Kasumi-1 (cell line): ENCODE measurements at regions not wholly inside any gene's neighbourhood (a gene's known extent, or its start where the extent isn't known, plus 50 kb on each side); places are given as distances from the start of the nearest gene placed in this dataset.
A peak's percentile ranks its signal among the peaks of the same experiment; 100 is the strongest.
"Not testable (repeated sequence)": the region's sequence is repeated elsewhere in the genome, so short reads cannot be mapped to it uniquely, and the experiment has no call there.

ENCODE experiments used
- DNase-seq, 2 experiments: peaks; one replicate each; lab custom pipeline; 2025; lab: John Stamatoyannopoulos, UW

DNA sequence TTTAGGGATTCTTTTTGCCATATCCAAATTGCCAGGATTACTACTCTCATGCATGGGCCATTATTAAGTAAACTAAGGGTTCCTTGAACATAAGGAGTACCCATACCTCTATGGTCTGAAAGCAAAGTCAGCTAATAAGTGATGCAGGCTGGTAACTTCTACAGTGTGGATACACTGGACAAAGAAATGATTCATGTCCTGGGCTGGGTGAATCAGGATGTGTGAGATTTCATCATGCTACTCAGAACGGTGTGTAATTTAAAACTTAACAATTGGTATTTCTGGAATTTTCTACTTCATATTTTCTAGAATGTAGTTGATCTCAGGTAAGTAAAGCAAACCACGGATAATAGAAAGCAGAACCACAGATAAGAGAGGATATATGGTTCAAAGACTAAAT, 428.8 kb downstream of the CHSY3 start:
- DNase-seq = no peak

DNA sequence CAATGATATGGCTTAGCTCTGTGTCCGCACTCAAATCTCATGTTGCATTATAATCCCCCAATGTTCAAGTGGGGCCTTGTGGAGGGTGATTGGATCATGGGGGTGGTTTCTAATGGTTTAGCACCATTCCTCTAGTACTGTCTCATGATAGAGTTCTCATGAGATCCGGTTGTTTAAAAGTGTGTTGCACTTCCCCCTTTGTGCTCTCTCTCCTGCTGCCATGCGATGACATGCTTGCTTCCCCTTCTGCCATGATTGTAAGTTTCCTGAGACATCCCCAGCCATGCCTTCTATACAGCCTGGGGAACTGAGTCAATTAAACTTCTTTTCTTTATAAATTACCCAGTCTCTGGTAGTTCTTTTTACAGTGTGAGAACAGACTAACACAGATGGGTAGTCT, 427.1 kb downstream of the CHSY3 start:
- DNase-seq = no peak

DNA sequence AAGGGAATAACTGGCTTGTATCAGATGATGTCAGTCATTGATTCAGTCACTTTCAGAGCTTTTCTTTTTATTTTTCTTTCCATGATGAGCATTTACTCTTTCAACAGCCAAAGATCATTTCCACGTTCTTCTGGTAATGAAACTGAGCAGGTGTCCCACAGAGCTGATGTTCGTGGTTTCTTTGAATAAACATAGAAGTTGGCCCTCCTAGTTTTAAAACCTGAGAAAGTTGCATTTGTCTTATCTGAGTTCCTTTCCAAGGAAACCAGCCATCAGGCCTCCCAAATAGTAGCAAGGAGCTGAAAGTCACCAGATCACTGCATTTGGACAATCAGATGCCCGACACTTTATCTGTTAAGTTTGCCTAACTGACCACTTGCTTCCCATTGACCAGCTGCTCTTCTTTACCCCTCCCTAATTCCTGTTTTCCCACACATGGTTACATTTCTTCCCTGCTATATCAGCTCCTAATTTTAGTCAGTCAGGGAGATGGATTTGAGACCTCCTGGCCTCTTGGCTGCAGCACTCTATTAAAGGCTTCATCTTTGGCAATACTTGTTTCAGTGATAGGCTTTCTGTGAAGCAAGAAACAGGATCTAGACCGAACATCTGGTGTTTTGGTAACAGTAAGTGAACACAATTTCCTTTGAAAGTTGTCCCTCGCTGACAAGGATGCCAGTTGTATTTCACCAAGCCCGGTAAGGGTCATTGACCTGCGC, 420.8 kb downstream of the CHSY3 start:
- DNase-seq = no peak

DNA sequence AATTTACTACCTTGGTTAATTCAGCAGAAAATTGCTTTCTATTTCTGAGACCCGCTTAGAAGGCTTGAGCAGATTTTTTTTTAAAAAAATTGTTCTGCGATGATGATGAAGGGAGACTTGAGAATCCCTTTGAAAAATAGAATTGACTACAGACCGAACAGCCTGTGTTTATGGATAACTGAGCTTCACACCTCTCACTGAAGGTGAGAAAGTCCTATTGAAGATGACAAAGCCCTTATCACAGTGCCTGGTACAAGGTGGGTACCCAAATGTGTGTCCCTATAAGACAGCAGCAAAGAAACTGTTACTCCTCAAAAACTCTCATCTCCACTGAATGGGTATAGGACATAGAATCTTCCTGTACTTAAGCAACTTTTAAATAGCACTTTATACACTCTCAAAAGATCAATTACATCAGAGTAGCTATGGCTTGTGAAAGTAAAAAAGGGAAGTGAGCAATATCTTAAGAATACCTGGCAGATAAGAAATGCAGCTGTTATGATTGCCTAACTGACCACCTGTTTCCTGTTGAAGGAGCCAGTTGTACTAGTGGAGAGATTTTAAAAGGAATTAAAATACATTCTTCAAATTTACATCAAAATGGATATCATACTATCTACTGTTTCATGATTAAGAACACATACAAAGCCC, 419.7 kb downstream of the CHSY3 start:
- peak; percentile 86 to 93 for DNase-seq

DNA sequence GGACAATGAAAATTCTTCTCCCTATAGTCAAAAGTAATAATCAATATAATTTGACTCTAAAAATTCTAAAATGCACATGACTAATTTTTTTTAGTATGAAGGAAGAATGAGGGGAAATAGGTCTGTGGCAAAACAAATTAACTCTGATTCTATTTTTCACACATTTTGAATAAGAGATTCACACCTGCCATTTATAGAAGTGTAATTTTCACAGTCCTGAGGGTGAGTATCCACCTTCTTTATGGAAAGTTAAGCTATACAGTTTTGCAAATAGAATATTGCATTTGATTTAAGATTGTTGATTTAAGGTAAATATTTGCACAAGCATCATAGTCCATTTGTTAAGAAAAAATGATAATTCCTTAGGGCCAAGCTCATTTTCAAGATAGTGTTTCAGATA, 417.7 kb downstream of the CHSY3 start:
- no peak for DNase-seq

DNA sequence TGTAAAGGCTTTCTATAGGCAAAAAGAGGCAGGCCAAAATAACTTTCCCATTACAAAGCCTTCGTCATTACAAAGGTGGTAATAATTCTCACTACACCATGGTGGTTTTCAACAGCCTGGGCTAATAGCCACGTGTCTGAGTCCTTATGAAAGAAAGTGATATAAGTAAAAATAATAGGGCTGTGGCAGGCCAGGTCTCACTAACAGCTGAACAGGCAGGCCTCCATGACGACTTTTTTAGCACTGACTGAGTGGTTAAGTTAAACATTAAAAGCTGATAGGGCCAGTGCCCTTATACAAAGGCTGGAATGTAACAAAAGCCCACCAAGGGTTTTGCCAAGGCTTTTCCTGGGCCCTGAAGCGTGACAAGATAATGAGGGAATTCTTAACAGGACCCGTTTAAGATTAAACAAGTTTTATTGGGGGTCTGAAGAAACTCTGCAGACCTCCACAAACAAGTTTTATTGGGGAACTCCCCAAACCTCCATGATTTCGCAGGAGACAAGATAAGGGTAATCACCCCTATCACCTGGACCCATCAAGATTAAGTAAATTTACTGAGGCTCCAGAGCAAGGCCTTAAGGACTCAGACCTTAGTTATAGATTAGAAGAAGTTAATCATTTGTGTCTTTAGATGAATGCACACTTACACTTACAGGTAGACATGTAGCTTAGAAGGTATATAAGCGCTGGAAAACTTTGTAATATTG, 412.9 kb downstream of the CHSY3 start:
- no peak for DNase-seq

DNA sequence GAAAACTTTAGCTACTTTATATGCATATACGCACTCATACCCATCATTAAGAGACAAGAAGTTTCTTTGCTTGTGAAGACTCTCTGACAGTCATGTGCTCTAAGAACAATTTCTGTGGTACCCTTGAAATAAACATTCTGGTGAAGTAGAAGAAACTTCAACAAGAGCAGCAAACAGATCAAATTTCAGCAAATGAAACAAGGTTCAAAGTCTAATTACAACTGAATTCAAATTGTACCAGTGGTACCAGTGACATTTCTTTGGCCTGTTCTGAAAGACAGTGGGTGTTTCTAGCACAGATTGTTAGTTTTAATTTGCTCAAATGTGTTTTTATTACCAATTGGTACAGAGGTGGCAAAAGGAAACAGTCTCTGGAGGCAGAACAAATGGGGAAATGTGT, 391.0 kb downstream of the CHSY3 start:
- no peak for DNase-seq

DNA sequence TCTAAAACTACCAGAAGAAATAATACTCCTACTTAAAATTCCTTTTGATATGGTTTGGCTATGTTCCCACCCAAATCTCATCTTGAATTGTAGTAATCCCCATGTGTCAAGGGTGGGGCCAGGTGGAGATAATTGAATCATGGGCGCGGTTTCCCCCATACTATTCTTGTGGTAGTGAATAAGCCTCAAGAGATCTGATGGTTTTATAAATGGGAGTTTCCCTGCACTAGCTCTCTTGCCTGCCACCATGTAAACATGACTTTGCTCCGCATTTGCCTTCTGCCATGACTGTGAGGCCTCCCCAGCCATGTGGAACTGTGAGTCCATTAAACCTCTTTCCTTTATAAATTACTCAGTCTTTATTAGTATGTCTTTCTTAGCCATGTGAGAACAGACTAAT, 390.5 kb downstream of the CHSY3 start:
- DNase-seq = not testable (repeated sequence)

DNA sequence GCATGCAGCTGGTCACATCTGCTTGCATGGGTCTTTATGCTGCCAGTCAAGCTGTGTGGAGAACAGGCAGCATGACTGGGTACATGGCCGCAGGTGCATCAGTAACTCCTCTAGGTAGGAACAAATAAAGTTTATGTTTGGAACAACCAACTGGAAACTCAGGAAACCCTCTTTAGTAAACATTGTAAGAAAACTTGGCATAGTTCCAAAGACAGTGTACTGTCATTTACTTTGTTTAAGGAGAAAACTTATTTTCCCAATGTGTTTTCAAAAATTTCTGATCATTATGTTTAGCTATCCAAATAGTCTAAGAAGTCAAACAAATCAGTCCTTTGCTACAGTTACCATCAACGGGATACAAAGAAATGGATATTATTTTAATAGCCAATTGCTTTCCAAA, 386.0 kb downstream of the CHSY3 start:
- DNase-seq = no peak

DNA sequence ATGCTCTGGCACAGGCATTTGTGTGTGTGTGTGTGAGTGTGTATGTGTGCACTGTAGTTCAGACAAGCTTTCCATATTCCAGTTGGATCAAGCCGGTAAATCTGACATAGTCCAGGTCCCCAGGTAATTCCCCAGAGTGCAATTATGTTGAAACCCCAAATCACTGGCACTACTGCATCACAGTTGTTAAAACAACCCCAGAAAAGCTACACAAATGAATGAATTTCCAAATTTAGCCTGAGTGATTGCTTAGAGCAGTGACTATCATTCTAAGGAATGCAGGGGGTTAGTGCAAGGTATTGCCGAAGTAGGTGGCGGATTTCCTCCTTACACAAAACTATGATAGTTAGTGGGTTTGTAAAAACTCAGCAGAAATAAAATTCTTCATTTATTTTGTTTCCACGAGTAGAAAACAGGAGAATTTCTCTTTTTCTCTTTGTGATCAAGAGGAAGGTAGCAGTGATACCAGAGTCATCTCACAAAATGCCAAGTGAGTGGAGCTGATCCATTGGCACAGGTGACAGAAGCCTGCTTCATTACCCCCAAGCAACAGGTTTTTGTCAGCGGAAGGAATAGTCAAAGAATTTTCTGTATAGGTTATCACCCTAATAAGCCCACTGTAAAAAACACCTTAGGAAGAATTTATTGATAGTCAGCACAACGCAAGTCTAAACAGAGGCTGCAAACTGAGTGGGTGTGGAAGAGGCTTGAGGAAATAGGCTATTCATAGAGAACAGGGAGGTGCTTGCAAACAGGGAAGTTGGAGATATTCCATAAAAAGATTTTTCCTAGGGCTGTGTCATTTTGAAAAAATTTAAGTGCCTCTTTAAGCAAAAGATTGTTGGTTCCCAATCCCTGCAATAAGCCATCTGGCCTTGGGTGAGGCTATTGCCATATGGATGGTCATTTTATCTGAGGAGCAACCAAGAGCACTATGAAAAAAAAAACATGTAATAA, 385.1 kb downstream of the CHSY3 start:
- no peak for DNase-seq

DNA sequence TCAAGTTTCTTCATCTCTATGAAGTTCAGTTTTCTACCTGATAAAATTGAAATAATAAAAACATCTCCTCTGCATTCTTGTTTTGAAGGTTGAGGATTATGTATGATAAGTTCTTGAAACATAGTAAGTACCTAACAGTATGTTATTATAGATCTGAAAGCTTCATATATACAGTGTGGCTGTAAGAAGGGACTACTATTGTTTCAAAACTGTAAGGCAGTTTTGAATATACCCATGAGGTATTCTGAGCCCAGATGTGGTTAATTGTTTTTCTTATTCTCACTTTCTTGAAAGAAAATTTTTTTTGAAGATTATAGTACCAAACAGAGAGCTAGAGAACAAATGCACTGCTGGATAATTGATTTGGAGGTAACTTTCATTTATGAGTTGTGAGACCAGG, 383.2 kb downstream of the CHSY3 start:
- DNase-seq = no peak

DNA sequence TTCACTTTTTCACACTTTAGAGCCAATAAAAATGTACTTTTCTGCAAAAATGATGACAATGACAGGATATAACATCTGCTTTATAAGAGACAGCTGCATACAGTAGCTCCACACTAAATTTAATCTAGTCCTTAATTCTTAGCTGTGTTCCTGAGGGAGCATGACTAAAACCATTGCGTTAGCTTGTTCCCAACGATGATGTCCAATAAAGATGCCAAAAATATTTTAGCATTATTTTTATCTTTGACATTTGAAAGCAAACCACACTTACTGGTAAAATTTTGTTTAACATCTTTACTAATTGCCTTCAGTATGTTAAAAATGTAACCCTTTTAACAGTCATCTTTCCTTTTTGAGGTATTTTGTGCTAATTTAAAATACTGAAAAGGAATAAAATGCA, 382.7 kb downstream of the CHSY3 start:
- DNase-seq = no peak

DNA sequence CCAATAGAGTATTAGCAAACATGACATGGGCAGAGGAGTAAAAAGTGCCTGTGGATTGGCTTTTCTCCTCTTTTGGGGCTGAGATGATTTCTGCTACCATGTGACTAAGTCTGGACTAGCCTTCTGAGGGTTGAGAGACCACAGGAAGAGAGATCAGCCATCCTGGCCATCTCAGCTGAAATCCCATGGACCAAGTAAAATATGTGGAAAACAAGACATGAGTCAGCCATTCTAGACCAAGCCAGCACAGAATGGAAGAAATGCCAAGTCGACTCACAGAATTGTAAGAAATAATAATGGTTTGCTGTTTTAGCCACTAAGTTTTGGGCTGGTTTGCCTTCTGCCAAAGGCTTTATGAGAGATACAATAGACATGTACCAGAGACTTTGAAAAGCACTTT, 377.8 kb downstream of the CHSY3 start:
- DNase-seq = no peak

DNA sequence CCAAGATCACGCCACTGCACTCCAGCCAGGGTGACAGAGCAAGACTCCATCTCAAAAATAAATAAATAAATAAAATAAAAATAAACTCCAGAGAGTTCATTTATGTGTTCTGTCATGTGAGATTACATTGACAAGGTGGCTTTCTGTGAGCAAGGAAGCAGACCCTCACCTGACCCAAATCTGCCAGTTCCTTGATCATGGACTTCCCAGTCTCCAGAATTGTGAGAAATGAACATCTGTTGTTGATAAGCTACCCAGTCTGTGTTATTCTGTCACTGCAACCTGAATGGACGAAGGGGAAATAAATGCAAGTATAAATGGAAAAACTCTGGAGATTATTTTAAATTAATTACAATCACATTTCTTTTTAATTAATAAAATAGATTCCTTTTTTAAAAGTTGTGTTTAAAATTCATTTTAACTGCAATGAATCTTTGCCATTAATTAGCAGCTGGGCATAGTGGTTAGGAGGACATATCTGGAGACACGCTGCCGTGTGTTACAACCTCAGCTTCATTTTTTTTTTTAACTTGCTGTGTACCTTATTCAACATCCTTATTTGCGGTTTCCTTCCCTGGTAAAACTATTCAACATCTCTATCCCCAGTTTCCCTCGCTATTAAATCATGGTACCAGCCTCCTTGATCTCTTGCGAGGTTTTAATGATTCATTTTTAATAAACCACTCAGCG, 376.4 kb downstream of the CHSY3 start:
- no peak for DNase-seq

DNA sequence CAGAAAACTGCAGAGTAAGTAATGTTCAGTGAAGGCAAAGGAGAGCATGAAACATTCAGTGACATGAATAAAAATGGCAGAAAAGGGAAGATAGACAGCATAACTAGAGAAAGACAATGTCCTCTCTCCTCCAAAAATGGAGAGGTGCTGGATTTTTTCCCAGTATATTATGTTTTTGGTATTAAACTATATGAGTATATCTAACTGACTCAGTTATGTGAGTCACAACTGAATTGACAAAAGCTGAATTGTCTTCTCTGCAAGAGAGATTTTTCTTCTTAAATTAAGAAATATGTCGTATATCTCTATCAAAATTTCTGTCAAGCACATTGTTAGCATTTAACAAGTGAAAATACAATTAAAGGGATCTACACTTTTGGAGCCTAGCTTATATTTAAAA, 375.1 kb downstream of the CHSY3 start:
- no peak for DNase-seq

DNA sequence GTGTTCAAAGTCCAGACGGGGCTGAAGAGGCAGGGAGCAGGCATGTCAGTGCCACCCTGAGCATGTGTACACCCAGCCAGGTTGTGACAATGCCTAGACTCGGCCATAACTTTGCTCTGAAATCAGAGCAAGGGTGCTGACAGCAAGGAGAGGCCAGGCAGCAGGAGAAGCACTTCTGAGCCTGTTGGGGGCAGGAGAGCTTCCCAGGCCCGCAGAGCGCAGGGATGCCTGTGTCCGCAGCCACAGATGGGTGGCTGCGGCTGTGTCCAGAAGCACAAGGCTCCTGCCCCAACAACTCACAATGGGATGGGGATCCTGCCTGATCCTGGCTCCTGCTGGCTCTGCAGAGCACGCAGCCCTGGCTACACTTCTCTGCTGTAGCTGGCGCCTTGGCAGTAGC, 373.9 kb downstream of the CHSY3 start:
- no peak for DNase-seq

DNA sequence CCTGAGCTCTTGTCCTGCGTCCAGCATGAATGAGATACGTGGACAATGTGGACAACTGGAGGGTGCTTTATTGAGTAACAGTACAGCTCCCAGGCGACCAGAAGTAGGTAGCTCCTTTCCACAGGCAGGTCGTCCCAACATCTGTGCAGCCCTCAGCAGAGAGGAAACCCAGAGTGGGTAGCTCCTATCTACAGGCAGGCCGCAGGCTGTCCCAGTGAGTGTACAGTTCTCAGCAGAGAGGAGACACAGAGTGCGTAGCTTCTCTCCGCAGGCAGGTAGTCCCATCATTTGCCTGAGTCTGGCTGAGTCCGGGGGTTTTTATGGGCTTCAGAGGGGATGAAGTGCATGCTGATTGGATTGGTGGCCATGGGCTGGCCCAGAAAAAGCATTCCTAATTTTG, 373.3 kb downstream of the CHSY3 start:
- no peak for DNase-seq

DNA sequence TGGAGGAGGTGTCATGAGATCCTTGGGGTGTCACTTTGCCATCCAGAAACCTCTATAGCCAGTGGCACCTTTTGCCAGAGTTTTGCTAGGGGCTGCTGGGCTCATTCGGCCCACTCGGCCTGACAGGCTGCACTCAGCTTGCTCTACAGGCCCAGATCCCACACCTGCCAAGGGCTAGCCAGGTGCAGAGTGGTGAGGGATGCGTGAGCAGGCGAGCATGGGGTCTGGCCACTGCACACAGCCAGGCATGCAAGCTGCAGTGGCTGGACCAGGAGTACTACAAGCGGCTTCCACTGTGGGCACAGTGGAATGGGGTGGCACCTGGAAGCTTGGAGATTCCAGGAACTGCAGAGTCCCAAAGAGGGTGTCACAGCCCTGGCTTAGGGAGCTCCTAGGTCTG, 372.7 kb downstream of the CHSY3 start:
- no peak for DNase-seq

DNA sequence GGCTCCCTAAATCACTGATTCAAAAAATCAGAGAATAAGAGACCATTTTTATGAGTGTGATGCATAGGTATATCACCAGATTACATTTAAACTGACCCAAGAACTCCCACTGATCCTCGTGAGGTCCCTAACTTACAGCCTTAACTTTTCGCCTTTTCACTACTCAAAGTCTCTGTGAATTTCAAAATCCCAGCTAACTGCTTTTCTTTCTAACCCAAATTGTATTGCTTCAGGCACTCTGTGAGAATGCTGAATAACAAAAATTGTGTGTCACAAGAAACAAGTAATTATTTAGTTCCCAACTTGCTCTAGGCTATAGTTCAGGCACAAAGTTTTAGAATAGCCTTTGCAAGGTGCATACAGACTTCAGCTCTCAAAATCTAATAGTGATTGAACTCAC, 368.6 kb downstream of the CHSY3 start:
- no peak for DNase-seq

DNA sequence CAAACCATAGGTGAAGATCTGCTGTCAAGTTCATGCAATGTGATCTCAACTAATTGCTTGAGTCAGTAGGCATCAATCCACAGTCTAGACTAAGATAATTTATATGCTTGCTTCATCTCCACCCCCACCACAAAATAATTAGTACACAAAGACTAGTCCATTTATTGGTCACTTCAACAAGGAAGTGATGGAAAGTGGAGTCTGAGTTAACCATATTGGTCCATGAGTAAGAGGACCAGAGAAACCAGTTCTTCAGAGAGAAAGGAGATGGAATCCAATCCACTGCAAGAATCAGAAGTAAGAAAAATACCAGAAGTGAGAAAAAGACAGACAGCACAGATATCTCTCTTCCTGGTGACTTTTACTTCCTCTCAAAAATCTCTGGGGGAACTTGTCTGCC, 366.5 kb downstream of the CHSY3 start:
- no peak for DNase-seq

DNA sequence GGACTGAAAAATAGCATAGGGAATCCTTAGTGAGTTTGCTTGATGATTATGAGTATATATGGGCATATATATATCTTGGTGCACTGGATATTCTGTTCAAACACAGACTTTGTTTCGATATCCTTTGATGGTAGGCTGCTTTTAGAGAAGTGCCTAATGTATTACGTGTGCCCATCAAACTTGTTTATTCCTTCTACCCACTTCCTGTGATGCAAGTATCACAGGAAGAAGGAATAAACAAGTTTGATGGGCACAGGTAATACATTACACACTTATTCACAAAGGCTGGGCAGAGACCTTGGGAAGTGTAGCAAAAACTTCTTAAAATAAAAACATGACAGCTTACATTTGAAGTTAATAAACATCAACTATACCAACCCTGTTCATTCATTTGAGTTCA, 364.2 kb downstream of the CHSY3 start:
- no peak for DNase-seq

DNA sequence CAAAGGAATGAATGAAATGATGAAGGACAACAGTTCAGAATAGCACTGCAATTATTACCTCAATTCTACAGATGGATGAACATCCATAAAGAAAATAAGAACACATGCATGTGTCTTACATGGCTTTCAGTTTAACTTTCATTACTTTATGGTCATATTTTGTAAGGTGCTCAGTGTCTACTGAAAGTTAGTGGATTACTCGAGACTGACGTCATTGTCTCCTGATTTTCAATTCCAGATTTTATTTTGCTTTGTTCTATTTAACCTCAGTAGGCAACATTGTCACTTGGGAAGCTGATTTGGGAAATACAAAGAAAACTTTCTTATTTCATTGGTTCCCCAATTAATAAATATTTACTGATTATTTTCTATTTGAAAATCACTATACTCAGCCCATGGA, 363.7 kb downstream of the CHSY3 start:
- no peak for DNase-seq
